Type B pancreatic cell (in vitro differentiated cells): ENCODE measurements at regions not wholly inside any gene's neighbourhood (a gene's known extent, or its start where the extent isn't known, plus 50 kb on each side); places are given as distances from the start of the nearest gene placed in this dataset.

Experiments
- DNase-seq: peaks from one replicate; pipeline ENCODE4 v3.0.0; 2021; ENCODE audit warnings: mixed read lengths; ENCODE audit not compliant: unreplicated experiment; ENCODE audit errors: extremely low spot score
- H3K27ac Mint-ChIP-seq: 2 replicates; pipeline ENCODE4 v1.8.0; 2021; ENCODE audit warnings: mild to moderate bottlenecking, mixed read lengths
- H3K27me3 Mint-ChIP-seq: 2 replicates; pipeline ENCODE4 v1.8.0; 2021; ENCODE audit warnings: mixed read lengths
- H3K36me3 Mint-ChIP-seq: 2 replicates; pipeline ENCODE4 v1.8.0; 2021; ENCODE audit warnings: mixed read lengths
- H3K4me1 Mint-ChIP-seq: one replicate; pipeline ENCODE4 v1.8.0; 2021; ENCODE audit warnings: mixed read lengths; ENCODE audit not compliant: unreplicated experiment
- H3K4me3 Mint-ChIP-seq: 2 replicates; pipeline ENCODE4 v1.8.0; 2021; ENCODE audit warnings: mild to moderate bottlenecking, mixed read lengths
- H3K9me3 Mint-ChIP-seq: 2 replicates; pipeline ENCODE4 v1.8.0; 2021; ENCODE audit warnings: mixed read lengths
- TF ChIP-seq, protein P1 (sequence below): fragments of 200-600 bp; sonication (generic); conservative IDR thresholded peaks from 2 replicates; pipeline ENCODE4 v1.5.0; 2021; ENCODE audit warnings: antibody characterized with exemption, mild to moderate bottlenecking

DNA sequence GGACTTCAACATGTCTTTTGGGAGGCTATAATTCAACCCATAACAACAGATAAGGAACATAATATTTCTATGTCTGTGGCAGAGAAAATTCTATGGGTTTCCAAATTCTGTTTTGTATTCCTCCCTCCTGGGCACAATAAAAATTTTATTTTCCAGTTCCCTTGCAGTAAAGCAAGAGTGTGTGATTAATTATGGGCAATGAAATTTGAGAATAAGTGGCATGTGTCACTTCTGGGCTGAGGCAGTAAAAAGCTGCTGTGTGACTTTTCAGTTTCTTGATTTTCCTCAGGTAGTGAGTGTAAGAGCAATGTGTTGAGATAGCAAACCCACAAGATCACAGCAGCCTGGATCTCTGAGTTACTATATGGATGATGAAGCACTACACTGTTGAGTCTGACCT lies 216.4 kb downstream of the MEIS1 start:
- TF ChIP-seq, protein P1, sequence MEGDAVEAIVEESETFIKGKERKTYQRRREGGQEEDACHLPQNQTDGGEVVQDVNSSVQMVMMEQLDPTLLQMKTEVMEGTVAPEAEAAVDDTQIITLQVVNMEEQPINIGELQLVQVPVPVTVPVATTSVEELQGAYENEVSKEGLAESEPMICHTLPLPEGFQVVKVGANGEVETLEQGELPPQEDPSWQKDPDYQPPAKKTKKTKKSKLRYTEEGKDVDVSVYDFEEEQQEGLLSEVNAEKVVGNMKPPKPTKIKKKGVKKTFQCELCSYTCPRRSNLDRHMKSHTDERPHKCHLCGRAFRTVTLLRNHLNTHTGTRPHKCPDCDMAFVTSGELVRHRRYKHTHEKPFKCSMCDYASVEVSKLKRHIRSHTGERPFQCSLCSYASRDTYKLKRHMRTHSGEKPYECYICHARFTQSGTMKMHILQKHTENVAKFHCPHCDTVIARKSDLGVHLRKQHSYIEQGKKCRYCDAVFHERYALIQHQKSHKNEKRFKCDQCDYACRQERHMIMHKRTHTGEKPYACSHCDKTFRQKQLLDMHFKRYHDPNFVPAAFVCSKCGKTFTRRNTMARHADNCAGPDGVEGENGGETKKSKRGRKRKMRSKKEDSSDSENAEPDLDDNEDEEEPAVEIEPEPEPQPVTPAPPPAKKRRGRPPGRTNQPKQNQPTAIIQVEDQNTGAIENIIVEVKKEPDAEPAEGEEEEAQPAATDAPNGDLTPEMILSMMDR = no peak
- Mint-ChIP-seq H3K27ac (no peak overlapping the region), H3K27me3 (peaks cover 3% of the 10 kb centered on the region)

DNA sequence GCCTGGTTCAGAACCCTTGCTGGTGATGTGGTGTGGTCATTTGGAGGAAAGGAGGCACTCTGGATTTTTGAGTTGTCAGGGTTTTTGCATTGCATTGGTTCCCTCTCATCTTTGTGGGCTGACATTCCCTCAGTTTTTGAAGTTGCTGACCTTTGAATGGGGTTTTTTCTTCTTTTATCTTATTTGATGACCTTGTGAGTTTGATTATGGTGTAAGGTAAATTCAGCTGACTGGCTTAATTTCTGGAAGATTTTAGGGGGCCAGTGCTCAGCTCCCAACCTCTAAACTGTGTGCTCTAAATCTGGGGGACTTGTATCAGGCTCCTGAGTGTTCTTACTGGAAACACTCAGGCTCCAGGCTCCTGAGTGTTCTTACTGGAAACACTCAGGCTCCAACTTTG lies 225.9 kb downstream of the MEIS1 start:
- Mint-ChIP-seq H3K36me3 (no peaks in the 10 kb centered on the region), H3K27ac (no peak overlapping the region), H3K9me3 (peaks cover 12% of the 10 kb centered on the region), H3K4me1 (no peaks in the 10 kb centered on the region), H3K4me3 (no peak overlapping the region), H3K27me3 (no peaks in the 10 kb centered on the region)
- no peak for DNase-seq
- TF ChIP-seq, protein P1 = no peak

More for the DNA sequence above, 216.4 kb downstream of the MEIS1 start:
- H3K4me1 Mint-ChIP-seq = no peaks in the 10 kb centered on the region
- DNase-seq = no peak
- H3K9me3 Mint-ChIP-seq = peaks cover 3% of the 10 kb centered on the region
- no peaks in the 10 kb centered on the region for H3K36me3 Mint-ChIP-seq
- no peak overlapping the region for H3K4me3 Mint-ChIP-seq

DNA sequence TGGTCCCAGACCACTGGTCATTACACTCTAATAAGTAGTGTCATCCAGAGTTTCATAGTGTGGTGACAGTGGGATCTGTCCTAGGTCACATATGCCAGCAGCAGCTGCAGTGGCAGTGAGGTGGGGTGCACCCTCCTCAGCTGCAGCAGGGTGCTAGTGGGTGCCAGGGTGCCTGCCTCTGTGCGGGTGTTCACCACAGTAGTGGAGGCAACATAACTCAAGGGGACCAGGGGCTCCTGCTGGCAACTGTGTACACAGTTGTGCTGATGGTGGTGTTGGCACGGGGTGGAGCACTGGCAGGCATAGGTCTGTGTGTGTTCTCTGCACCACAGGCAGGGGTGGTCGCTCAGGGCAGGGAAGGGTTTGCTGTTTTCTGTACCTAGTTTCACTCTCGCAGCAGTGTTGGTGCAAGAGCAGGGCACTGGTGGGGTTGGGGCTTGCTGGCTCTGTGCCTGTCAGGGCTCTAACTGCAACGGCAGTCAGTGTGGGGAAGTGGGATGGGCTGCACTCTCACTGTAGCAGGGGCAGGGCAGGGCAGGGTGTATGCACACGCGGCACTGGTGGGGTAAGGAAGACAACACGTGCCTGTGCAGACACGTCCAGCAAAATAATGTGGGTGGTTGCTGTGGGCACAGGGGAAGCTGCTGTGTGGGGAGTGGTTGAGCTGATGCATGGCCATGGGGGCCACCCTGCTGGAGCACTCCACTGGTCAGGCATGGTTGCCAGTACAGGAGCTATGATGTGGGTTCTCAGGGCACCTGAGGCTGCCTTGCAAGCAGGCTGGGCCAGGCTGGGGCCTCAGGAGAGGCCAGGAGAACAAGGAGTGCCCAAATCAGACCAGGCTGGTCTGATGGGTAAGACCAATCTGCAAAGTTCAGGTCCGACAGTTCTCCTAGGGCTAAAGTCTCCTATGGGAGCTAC lies 226.6 kb downstream of the MEIS1 start:
- H3K27me3 Mint-ChIP-seq = no peaks in the 10 kb centered on the region
- H3K4me3 Mint-ChIP-seq = no peak overlapping the region
- TF ChIP-seq, protein P1 = no peak
- H3K36me3 Mint-ChIP-seq = no peaks in the 10 kb centered on the region
- peaks cover 12% of the 10 kb centered on the region for H3K9me3 Mint-ChIP-seq
- DNase-seq = no peak
- no peak overlapping the region for H3K27ac Mint-ChIP-seq
- H3K4me1 Mint-ChIP-seq = no peaks in the 10 kb centered on the region

DNA sequence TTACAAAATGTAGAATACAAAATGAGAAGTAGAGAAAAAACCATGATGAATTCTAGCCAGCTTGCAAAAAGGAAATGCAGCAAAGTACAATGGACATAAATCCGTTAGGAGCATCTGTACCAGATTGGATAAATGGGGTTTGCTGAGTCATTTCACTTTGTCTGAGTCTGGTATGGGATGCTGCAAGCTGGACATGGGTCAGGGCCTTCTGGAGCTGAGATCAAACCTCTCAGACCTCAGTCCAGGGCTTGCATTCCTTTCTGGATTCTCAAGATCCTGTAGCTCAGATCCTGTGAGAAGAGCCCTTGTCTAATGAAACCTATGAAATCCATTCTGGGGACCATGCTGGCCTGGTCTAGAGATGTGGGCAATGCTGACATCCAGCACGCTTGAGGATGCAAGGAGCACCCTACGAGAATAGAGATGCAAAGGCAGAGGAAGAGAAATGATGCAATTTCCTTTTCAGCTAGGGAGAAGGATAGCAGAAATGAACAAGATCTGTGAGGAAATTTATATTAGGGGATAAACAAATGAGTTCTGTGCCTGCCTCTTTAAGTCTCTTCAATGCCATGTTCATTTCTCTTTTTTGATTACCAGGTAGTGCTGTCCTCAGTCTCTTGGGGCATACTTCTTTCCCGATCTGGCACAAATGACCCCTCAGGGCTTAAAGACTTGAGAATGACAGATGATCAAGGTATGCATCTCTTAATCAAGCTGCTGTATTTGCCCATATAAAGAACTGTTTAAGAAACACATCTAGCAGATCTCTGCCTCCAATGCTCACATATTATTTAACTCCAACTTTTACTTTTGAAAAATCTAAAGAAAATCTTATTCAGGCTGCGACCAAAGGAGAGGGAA lies 230.4 kb downstream of the MEIS1 start:
- Mint-ChIP-seq H3K4me1 (peaks cover 6% of the 10 kb centered on the region), H3K9me3 (peaks cover 5% of the 10 kb centered on the region), H3K27me3 (no peaks in the 10 kb centered on the region), H3K27ac (no peak overlapping the region), H3K36me3 (no peaks in the 10 kb centered on the region), H3K4me3 (no peak overlapping the region)
- no peak for DNase-seq
- TF ChIP-seq, protein P1 = no peak

DNA sequence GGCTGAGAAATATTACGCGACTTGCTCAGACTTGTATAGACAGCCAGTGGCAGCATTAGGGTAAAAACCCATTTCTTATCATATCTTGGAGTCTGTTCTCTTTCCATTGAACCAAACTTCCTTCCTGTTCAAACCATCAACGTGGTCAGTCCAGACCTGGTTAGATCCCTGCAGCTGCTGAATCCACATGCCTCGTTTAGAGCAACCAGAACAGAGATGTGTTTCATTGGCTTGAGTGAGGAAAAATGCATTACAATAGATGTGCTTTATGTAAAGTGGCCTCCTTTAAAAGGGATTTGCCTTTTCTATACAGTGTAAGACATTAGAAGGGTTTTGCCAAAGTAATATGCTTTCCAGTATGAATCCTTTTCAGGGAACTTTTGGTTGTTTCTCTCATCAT lies 232.4 kb downstream of the MEIS1 start:
- Mint-ChIP-seq H3K27me3 (no peaks in the 10 kb centered on the region), H3K4me3 (no peak overlapping the region), H3K4me1 (peaks cover 6% of the 10 kb centered on the region), H3K9me3 (peaks cover 5% of the 10 kb centered on the region), H3K27ac (no peak overlapping the region), H3K36me3 (no peaks in the 10 kb centered on the region)
- TF ChIP-seq, protein P1 = no peak
- DNase-seq = no peak
